Activated CD8-positive, alpha-beta memory T cell treated with anti-CD3 and anti-CD28 coated beads for 36 hours (primary cell): ENCODE measurements at regions not wholly inside any gene's neighbourhood (a gene's known extent, or its start where the extent isn't known, plus 50 kb on each side); places are given as distances from the start of the nearest gene placed in this dataset.

Source experiments
- CTCF ChIA-PET: fragments of 350-600 bp; sonication (Branson Sonifier 250); formaldehyde crosslinking; loops from one replicate; lab custom pipeline; 2021; ENCODE audit warnings: antibody characterized with exemption; lab: Charles Lee
- POLR2A ChIA-PET: fragments of 350-600 bp; sonication (Branson Sonifier 250); formaldehyde crosslinking; loops from one replicate; lab custom pipeline; 2021; ENCODE audit warnings: antibody characterized with exemption; lab: Charles Lee

DNA sequence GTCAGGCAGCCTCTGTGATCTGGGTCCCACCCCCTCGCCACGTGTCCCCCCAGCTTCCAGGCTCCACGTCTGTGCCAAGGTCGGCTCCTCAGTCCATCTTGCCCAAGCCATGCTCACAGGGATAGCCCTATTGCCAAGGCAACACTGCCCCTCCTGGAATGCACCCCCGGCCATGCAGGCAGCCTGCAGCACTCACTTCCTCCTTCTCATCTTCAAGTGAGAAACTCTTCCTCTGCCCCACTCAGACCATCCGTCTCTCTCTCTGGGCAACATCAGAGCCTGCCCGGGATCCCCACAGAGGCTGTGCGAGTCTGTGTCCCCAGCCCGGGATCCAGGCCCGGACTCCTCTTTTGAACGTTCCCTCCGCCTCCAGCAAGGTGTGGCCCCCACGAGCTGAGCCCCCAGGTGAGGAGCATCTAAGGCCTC is 852.3 kb downstream of the BRD1 start:
- CTCF ChIA-PET, result no interaction called here
- POLR2A ChIA-PET, result no interaction called here

GRCh38 chr22:48974443-48975315 is 853.0 kb downstream of the BRD1 start:
- ChIA-PET POLR2A (no interaction called here), CTCF (no interaction called here)

- ChIA-PET POLR2A (interaction anchor here (0.5 kb wide), 1 partner anchor 39 kb away, joined by 6 read pairs; no protein-coding TSS in a partner anchor), CTCF (no interaction called here)
These were observed 854.0 kb downstream of the BRD1 start for GRCh38 chr22:48973694-48974041.

DNA sequence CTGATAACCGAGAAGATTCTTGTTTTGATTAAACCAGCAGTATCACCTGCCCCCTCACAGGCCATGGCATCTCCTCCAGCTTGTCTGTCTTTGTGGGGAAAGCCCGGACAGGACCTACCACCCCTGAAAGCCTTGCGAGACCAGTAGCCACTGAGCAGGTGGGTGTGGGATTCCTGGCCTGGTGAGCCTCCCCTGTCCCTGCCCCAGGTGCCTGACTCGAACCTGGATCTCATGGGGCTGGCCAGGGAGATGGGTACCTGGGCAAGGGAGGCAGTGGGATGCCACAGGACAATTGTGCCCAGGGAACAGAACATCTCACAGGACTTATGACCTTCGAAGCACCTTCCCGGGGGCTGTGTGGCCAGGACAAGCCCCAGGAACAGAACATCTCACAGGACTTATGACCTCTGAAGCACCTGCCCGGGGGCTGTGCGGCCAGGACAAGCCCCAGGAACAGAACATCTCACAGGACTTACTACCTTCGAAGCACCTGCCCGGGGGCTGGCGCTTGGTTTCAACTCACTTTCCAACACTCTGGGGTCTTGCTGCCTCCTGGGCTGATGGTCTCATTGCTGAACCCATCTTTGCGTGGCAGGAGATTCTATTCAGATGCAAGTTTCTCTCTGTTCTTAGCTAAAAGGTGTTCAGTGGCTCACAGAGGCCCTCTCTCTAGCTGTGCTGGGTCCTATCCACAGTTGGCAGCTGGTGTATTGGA is 854.5 kb downstream of the BRD1 start:
- CTCF ChIA-PET, result no interaction called here
- POLR2A ChIA-PET, result interaction anchor here (0.5 kb wide), 1 partner anchor 40 kb away, joined by 6 read pairs; no protein-coding TSS in a partner anchor

DNA sequence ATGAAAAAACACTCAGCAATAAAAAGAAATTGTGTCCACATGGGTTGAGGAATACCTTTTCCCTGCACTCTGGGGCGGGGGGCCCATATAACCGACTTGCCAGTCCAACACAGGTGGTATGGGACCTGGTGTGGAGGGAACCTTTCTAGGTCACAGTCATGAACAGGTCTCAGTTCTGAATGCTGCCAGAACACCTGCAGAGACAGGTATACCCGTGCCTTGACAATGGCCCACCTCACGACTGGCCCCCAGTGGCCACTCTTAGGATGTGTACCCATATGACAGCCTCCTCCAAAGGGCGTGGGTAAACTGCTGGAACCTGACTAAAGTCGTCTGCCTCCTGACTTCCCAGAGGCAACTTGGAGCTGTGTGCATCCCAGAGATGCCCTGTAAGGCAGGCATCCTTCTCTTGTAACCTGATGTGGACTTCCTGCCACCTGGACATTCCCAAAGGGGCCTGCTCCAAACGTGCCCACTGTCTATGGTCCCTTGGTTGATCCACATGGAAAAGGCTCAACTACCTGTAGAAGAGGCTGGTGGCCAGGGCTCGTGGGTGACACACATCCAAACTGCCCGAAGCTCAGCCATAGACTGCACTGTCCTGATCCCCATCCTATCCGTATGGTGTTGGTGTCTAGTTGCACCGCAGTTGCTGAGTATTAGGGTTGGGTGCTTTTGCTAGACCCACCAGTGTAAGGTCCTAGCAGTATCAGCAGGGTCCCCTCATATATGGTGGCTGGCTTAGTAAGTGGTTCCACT is 859.3 kb downstream of the BRD1 start:
- POLR2A ChIA-PET, result no interaction called here
- CTCF ChIA-PET, result no interaction called here

GRCh38 chr22:48963405-48963804 is 864.3 kb downstream of the BRD1 start:
- ChIA-PET CTCF (no interaction called here), POLR2A (no interaction called here)

DNA sequence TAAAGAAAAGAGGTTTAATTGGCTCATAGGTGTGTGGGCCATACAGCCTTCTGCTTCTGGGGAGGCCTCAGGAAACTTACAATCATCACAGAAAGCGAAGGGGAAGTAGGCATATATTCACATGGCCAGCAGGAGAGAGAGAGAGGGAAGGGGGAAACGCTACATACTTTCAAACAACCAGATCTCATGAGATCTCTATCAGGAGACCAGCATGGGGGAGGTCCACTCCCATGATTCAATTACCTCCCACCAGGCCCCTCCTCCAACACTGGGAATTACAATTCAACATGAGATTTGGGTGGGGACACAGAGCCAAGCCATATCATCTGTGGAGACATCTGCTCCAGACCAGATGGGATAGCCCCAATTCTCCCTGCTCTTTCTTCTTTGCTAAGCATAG is 866.0 kb downstream of the BRD1 start:
- POLR2A ChIA-PET, result no interaction called here
- CTCF ChIA-PET, result no interaction called here

GRCh38 chr22:48960980-48961660 is 866.6 kb downstream of the BRD1 start:
- CTCF ChIA-PET, result no interaction called here
- POLR2A ChIA-PET, result no interaction called here

- POLR2A ChIA-PET, result no interaction called here
- CTCF ChIA-PET, result no interaction called here
These were observed 867.1 kb downstream of the BRD1 start for GRCh38 chr22:48960576-48960975.

DNA sequence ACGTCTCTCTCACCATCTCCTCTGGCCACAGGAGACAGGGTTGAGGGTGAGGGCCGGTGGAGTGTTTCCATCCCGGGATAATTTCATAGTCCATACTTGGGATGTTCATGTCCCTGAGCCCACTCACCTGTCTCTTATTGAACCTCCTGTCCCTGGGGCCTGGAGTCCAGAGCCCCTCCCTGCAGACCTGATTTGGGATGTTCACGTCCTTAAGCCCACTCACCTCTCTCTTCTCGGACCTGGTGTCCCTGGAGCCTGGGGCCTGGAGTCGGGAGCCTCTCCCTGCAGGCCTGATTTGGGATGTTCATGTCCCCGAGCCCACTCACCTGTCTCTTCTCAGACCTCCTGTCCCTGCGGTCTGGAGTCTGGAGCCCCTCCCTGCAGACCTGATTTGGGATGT is 868.2 kb downstream of the BRD1 start:
- ChIA-PET CTCF (no interaction called here), POLR2A (no interaction called here)

GRCh38 chr22:48957987-48958321 is 869.7 kb downstream of the BRD1 start:
- ChIA-PET CTCF (no interaction called here), POLR2A (no interaction called here)

DNA sequence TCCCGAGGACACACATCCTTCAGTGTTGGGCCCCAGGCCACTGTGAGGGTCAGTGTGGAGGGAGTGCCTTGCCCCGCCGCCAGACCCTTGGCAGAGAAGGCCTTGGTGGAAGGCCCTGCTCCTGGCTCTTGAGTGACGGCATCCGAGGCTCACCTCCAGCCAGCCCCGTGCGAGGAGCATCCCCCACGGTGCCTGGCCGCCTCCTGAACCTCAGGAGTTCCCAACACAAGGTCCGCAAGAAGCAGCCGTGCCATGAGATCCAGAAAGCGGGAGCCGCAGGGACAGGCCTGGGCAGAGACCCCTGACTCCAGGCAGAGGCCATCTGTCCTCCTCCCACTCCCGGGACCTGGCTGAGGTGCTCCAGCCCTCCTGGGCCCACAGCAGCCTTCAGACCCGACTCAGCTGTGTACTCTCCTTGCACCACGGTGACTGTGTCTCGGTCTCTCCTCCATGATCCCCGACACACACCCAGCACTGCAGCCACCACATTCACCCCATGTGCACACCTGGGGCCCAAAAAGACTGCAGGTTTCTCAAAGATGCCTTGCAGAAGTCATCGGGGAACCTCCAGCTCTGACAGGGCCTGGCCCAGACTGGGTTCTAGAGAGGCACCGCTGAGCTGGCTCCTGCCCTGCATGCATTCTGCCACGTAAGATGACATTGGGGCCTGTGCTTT is 870.2 kb downstream of the BRD1 start:
- ChIA-PET CTCF (no interaction called here), POLR2A (no interaction called here)

DNA sequence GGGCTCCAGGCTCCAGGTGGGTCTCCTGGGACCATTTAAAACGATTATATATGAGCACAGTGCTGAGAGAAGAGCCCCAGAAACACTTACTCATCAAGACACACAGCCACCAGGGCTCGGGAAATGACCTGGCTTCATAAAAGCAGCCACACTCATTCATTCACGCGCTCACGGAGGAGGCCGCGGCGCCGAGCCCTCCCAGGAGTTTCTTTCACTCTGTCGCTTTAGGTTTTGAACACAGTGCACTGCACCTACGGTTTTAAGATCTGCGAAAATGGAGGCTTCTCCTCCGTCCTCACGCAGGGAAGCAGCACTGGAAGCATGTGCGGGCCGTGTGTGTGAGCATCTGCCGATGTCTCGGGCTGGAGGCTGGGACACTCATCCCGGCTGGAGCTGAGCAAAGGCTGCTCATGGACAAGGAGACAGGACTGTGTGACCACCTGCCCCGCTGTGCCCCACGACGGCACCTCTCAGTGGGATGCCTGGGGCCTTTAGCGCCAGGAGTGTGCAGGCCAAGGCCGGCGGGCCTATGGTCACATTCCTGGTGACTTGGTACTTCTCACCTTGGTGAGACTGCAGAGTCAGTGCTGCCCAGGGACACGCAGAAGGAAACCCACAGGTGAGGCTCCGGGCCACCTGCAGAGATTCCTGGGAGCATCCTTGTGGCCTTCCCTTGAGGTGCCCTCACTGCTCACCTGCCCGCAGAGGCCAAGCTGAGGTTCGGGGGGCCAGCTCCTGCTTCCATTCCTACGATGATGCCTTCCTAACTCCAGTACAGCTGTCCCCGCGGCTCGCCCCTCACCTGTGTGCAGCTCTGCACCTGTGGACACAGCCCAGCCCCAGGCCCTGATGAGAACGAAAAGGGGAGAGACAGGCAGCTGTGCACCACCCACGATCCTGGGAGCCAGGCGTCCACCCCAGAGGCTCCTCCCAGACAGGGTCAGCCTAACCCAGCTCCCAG is 872.0 kb downstream of the BRD1 start:
- POLR2A ChIA-PET, result no interaction called here
- CTCF ChIA-PET, result no interaction called here

DNA sequence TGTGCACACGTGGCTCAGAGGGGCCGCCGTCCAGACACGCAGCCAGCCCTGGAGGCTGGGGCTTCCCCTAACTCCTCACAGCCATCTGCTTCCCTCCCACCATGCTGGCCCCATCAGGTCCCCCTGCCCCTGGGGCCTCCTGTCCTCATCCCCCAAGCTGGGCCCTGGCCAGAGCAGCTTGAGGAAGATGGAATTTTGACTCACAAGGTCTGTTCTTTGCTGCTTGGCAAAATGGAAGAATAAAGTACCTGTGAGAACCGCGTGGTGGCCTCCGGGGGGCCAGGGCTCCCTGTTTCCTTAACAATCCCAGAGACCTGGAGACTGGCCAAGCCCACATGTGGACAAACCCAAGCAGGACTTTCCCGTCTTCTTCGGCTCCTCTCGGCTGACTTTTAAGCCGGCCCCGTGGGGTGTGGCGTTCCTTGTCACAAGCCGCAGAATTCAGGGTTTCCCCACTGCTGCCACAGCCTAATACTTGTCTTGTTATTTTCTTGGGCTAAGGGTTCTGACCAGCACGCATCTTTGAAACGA is 872.8 kb downstream of the BRD1 start:
- ChIA-PET POLR2A (no interaction called here), CTCF (no interaction called here)

DNA sequence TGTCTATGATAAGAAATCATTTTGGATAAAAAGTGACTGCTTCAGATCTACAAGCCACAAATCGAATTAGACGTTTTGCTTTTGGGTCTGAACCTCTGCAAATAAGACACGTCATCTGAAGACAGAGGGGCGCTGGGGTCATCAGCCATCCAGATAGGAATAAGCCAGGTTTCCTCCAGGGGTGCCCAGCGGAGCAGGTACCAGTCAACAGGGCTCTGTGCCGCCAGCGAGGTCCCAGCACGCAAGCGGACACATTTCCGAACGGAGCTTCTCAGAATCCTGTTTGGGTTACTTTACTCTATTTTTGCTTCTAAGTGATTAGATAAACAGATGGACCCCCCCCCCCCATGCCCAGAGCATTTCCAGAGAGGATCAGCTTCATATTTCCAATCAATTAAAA is 873.8 kb downstream of the BRD1 start:
- POLR2A ChIA-PET, result no interaction called here

GRCh38 chr22:48953103-48953720 is 874.5 kb downstream of the BRD1 start:
- CTCF ChIA-PET, result no interaction called here
- POLR2A ChIA-PET, result no interaction called here

More for the DNA sequence above, 873.8 kb downstream of the BRD1 start:
- CTCF ChIA-PET, result no interaction called here

GRCh38 chr22:48952256-48953102 is 875.2 kb downstream of the BRD1 start:
- CTCF ChIA-PET, result no interaction called here
- POLR2A ChIA-PET, result no interaction called here
